NB4 (cell line): ENCODE measurements at regions not wholly inside any gene's neighbourhood (a gene's known extent, or its start where the extent isn't known, plus 50 kb on each side); places are given as distances from the start of the nearest gene placed in this dataset.

Source experiments
- CTCF ChIP-seq: IDR thresholded peaks from one replicate; pipeline ENCODE4 v1.5.1; 2012; ENCODE audit warnings: low read depth, low read length
- MAX ChIP-seq: IDR thresholded peaks from 2 replicates; pipeline ENCODE4 v1.6.1; 2011; ENCODE audit warnings: low read depth, low read length
- POLR2A ChIP-seq: IDR thresholded peaks from 2 replicates; pipeline ENCODE4 v1.6.1; 2011; ENCODE audit warnings: mild to moderate bottlenecking; ENCODE audit not compliant: insufficient read length; ENCODE audit errors: extremely low read depth

GRCh38 chr15:61681676-61682075 lies 378.6 kb downstream of the VPS13C start:
- TF ChIP-seq POLR2A (no peak), CTCF (no peak), MAX (no peak)
